Prostate gland (tissue), 2 donors: ENCODE measurements at regions not wholly inside any gene's neighbourhood (a gene's known extent, or its start where the extent isn't known, plus 50 kb on each side); places are given as distances from the start of the nearest gene placed in this dataset.

Experiments used
- DNase-seq: peaks from one replicate; pipeline ENCODE4 v3.0.0-alpha.2; 2019; ENCODE audit warnings: low spot score
- H3K27ac ChIP-seq, 2 donors: fragments of 200-600 bp; sonication (generic); 2 replicates each; pipeline ENCODE4 v1.5.1; 2017 to 2019
- H3K27me3 ChIP-seq: fragments of 200-600 bp; sonication (generic); replicated peaks from 2 replicates; pipeline ENCODE4 v1.5.1; 2019; ENCODE audit not compliant: insufficient read depth
- H3K36me3 ChIP-seq, 2 donors: fragments of 200-600 bp; sonication (generic); 1 replicate in 1 of 2; 2 replicates in 1 of 2; pipeline versions ENCODE4 v1.5.1 to v1.8.1; 2017 to 2019
- H3K4me1 ChIP-seq: fragments of 200-600 bp; sonication (generic); replicated peaks from 2 replicates; pipeline ENCODE4 v1.5.1; 2019
- H3K4me3 ChIP-seq, 2 donors: fragments of 200-600 bp; sonication (generic); 2 replicates each; pipeline ENCODE4 v1.5.1; 2017 to 2019
- H3K9me3 ChIP-seq: fragments of 200-600 bp; sonication (generic); 2 replicates; pipeline ENCODE4 v1.5.1; 2017
- POLR2A ChIP-seq: fragments of 450-650 bp; IDR thresholded peaks from one replicate; pipeline ENCODE4 v1.6.1; 2016; ENCODE audit warnings: antibody characterized with exemption, mild to moderate bottlenecking
- POLR2AphosphoS5 ChIP-seq: sonication (generic); formaldehyde crosslinking; IDR thresholded peaks from one replicate; pipeline ENCODE4 v1.6.1; 2017; ENCODE audit warnings: antibody characterized with exemption
- WGBS: methylation state at CpG from one replicate; pipeline ENCODE4 v1.1.5; 2018; 5-methylcytosine and 5-hydroxymethylcytosine counted together
- intact Hi-C: fragments of 100-400 bp; cut with DNase I; formaldehyde crosslinking; loops from one replicate; pipeline ENCODE4 v1.14.2; 2022
- TF ChIP-seq, protein P1 (sequence below), 4 experiments: fragments of 200-600 bp in 2 of 4; fragments of 450-650 bp in 2 of 4; sonication (generic) in 2 of 4; IDR thresholded peaks; 1 replicate in 3 of 4; 2 replicates in 1 of 4; pipeline ENCODE4 v1.5.1; 2016 to 2019; ENCODE audit warnings: antibody characterized with exemption in 4 of 4, mild to moderate bottlenecking in 2 of 4, moderate library complexity in 2 of 4

DNA sequence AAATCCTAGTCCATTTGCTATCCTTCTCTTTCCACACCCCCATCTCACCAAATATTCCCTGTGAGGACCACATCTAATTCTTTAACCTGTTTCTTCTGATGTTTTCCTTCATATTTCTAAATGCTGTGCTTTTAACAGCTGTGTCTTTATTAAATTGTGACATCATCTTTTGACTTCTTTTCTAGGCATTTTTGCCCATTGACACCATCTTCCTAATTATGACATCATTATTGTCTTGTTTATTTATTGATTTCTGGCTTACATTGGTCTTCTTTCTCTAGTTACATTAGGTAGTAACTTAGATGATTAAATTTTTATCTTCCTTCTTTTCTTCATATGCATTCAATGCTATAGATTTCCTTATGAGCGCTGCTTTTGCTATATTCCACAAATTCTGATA, 175.8 kb upstream of the PDE5A start:
- no peaks in the 10 kb centered on the region for H3K27me3 ChIP-seq
- no peak overlapping the region for H3K27ac ChIP-seq
- no peaks in the 10 kb centered on the region for H3K4me1 ChIP-seq
- no peak for DNase-seq
- TF ChIP-seq, protein P1, sequence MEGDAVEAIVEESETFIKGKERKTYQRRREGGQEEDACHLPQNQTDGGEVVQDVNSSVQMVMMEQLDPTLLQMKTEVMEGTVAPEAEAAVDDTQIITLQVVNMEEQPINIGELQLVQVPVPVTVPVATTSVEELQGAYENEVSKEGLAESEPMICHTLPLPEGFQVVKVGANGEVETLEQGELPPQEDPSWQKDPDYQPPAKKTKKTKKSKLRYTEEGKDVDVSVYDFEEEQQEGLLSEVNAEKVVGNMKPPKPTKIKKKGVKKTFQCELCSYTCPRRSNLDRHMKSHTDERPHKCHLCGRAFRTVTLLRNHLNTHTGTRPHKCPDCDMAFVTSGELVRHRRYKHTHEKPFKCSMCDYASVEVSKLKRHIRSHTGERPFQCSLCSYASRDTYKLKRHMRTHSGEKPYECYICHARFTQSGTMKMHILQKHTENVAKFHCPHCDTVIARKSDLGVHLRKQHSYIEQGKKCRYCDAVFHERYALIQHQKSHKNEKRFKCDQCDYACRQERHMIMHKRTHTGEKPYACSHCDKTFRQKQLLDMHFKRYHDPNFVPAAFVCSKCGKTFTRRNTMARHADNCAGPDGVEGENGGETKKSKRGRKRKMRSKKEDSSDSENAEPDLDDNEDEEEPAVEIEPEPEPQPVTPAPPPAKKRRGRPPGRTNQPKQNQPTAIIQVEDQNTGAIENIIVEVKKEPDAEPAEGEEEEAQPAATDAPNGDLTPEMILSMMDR (IDR thresholded peaks at IDR 0.05), result no peak
- TF ChIP-seq POLR2AphosphoS5, result no peak
- no peak for TF ChIP-seq POLR2A
- WGBS, result 97% methylated on average over 1 of the region's 1 CpG
- no peak overlapping the region for H3K4me3 ChIP-seq
- intact Hi-C loops, result no loop called here
- no peaks in the 10 kb centered on the region for H3K36me3 ChIP-seq
- no peaks in the 10 kb centered on the region for H3K9me3 ChIP-seq

DNA sequence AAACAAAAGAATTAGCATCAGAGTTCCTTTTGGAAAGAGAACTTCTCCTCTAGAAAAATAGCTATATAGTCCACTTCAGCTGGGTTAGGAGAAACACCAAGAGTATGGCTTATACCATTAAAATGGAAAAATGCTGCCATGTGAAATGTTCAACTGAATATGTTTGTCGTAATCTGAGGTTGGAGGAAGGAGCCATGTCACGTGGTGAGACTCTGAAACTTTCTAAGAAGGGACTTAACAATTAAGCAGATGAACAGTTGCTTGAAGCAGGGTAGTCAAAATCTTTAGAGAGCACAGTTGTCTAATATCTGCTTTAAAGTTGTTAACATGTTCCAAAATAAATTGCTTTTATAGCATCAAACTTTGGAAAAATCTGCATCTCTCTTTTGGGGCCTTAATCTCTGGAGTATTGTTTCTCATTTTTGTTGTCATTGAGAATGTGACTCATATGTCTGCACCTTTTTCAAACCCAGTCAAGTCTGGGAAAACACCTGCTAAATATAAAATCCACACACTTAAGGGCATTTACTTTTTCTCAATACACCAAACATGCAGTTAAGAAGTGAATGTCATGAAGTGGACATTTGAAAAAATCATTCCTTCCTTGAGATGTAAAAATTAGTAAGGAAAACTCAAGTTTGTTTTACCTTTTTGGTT, 168.8 kb upstream of the PDE5A start:
- no peak overlapping the region for H3K27ac ChIP-seq
- WGBS, result 94% methylated on average over 2 of the region's 2 CpGs
- H3K9me3 ChIP-seq, result no peaks in the 10 kb centered on the region
- DNase-seq, result no peak
- no peaks in the 10 kb centered on the region for H3K4me1 ChIP-seq
- H3K27me3 ChIP-seq, result no peaks in the 10 kb centered on the region
- intact Hi-C loops, result no loop called here
- TF ChIP-seq POLR2A, result no peak
- TF ChIP-seq POLR2AphosphoS5, result no peak
- TF ChIP-seq, protein P1 (IDR thresholded peaks at IDR 0.05), result no peak
- H3K36me3 ChIP-seq, result no peaks in the 10 kb centered on the region
- no peak overlapping the region for H3K4me3 ChIP-seq

DNA sequence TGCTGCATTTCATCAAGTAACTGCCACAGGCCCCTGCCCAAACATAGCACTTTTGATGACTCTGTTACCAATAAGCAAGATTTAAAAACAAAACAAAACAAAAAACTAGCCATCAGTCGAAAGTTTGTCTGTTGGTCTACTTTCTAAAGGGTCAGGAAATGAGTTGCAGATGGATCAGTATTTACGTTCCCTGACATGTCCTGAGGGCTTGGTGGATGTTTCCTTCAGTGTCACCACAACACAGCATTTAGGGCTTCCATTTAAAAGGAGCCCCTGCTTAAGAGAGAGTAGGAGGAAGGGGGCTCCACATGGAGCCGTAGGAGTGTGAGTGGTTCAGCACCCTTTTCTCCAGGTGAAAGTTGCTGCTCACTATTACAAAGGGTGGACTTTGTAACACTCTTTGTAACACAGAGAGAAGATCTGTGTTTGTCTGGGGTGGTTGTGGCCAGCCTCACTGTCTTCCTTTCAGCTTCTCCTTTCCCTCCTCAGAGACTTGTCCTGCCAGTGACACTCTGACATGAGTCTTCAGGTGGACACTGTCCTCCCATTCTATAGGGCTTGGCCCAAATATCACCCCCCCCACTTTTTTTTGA, 167.5 kb upstream of the PDE5A start:
- WGBS, result 73% methylated on average over 3 of the region's 3 CpGs
- H3K36me3 ChIP-seq, result no peaks in the 10 kb centered on the region
- intact Hi-C loops, result no loop called here
- H3K4me3 ChIP-seq, result no peak overlapping the region
- H3K4me1 ChIP-seq, result no peaks in the 10 kb centered on the region
- TF ChIP-seq, protein P1 (IDR thresholded peaks at IDR 0.05), result no peak
- TF ChIP-seq POLR2AphosphoS5 (no peak), POLR2A (no peak)
- H3K9me3 ChIP-seq, result no peaks in the 10 kb centered on the region
- no peak for DNase-seq
- H3K27ac ChIP-seq, result no peak overlapping the region
- no peaks in the 10 kb centered on the region for H3K27me3 ChIP-seq

DNA sequence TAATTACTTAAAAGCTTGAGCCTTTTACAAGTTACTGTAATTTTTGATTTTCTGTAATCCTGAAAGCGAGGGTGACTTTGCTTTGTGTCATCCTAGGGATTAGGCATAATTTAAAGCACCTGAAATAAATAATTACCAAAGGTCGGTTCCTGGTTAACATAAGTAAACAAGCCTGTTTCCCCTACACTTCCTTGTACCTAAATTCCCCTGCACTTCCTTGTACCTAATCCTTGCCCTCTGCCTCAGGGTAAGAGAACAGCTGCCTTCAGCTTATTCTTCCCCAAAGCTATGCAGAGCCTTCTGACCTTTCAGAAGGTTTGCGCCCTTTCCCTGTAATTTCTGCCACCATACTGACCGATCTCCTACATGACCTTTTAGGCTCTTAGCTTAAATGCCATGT, 166.1 kb upstream of the PDE5A start:
- Histone ChIP-seq H3K27ac (no peak overlapping the region), H3K4me1 (no peaks in the 10 kb centered on the region), H3K27me3 (no peaks in the 10 kb centered on the region), H3K4me3 (no peak overlapping the region), H3K36me3 (no peaks in the 10 kb centered on the region), H3K9me3 (no peaks in the 10 kb centered on the region)
- TF ChIP-seq POLR2AphosphoS5, result no peak
- TF ChIP-seq, protein P1 (IDR thresholded peaks at IDR 0.05), result no peak
- no peak for TF ChIP-seq POLR2A
- intact Hi-C loops, result no loop called here
- WGBS, result 79% methylated on average over 4 of the region's 4 CpGs
- no peak for DNase-seq

DNA sequence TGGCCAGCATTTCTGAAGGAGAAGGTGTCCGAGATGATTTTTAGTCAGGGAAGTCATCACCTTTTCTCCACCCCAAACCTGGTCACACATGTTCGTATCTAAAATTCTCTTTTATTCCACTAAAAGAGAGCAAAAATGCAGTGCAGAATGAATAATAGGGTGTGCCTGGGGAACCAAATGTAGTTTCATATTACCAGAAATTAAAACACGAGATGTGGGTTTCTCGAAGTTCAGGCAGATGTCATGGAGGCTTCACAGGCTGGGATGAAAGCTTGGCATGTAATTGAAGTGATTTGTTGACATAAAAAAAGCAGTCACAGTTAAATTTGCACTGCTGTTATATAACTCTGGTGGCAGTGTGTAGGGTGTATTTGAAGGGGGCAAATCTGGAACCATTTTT, 165.5 kb upstream of the PDE5A start:
- Histone ChIP-seq H3K36me3 (no peaks in the 10 kb centered on the region), H3K9me3 (no peaks in the 10 kb centered on the region), H3K27ac (no peak overlapping the region), H3K27me3 (no peaks in the 10 kb centered on the region), H3K4me3 (no peak overlapping the region), H3K4me1 (no peaks in the 10 kb centered on the region)
- whole genome bisulfite sequencing, result 92% methylated on average over 4 of the region's 4 CpGs
- no peak for DNase-seq
- intact Hi-C loops, result no loop called here
- TF ChIP-seq, protein P1 (IDR thresholded peaks at IDR 0.05), result no peak
- TF ChIP-seq POLR2A, result no peak
- TF ChIP-seq POLR2AphosphoS5, result no peak
